Stomach (tissue), 8 donors: ENCODE measurements at regions not wholly inside any gene's neighbourhood (a gene's known extent, or its start where the extent isn't known, plus 50 kb on each side); places are given as distances from the start of the nearest gene placed in this dataset.
A peak's percentile ranks its signal among the peaks of the same experiment; 100 is the strongest.

Source experiments
- DNase-seq, 2 donors: peaks; one replicate each; pipeline versions ENCODE4 v3.0.0 to v3.0.0-alpha.2; 2013 to 2019
- H3K27ac ChIP-seq, 5 donors: fragments of 200-600 bp in 4 of 5; sonication (generic) in 4 of 5; one replicate each; pipeline ENCODE4 v1.5.1; 2013 to 2019; ENCODE audit warnings: mild to moderate bottlenecking in 1 of 5, moderate library complexity in 1 of 5
- H3K27me3 ChIP-seq, 3 donors: fragments of 200-600 bp; sonication (generic); one replicate each; pipeline ENCODE4 v1.5.1; 2017 to 2019; ENCODE audit warnings: mixed run types in 1 of 3
- H3K36me3 ChIP-seq, 4 donors: fragments of 200-600 bp; sonication (generic); 1 replicate in 3 of 4; 2 replicates in 1 of 4; pipeline ENCODE4 v1.5.1; 2016 to 2019
- H3K4me1 ChIP-seq, 4 donors: fragments of 200-600 bp; sonication (generic); one replicate each; pipeline ENCODE4 v1.5.1; 2016 to 2019
- H3K4me3 ChIP-seq, 4 donors: fragments of 200-600 bp; sonication (generic) in 3 of 4; one replicate each; pipeline ENCODE4 v1.5.1; 2016 to 2019; ENCODE audit warnings: mild to moderate bottlenecking in 1 of 4
- H3K9me3 ChIP-seq, 4 donors: fragments of 200-600 bp; sonication (generic); one replicate each; pipeline ENCODE4 v1.5.1; 2016 to 2019
- EP300 ChIP-seq: sonication (generic); formaldehyde crosslinking; IDR thresholded peaks from one replicate; pipeline ENCODE4 v1.6.1; 2017; ENCODE audit warnings: antibody characterized with exemption
- POLR2A ChIP-seq, 4 donors: fragments of 450-650 bp; IDR thresholded peaks; one replicate each; pipeline ENCODE4 v1.6.1; 2016; ENCODE audit warnings: antibody characterized with exemption in 4 of 4, control low read depth in 2 of 4, mild to moderate bottlenecking in 1 of 4, moderate library complexity in 1 of 4
- POLR2AphosphoS5 ChIP-seq, 3 donors: sonication (generic); formaldehyde crosslinking; IDR thresholded peaks; one replicate each; pipeline ENCODE4 v1.6.1; 2016; ENCODE audit warnings: antibody characterized with exemption in 3 of 3
- WGBS, 5 donors: extraction: QIAGEN DNeasy Blood & Tissue Kit in 3 of 5; methylation state at CpG; one replicate each; pipeline versions ENCODE4 v1.1.5 to v1.1.7; 2013 to 2018; 5-methylcytosine and 5-hydroxymethylcytosine counted together
- intact Hi-C: fragments of 100-400 bp; cut with DNase I; formaldehyde crosslinking; loops from one replicate; pipeline ENCODE4 v1.15.1; 2023; ENCODE audit warnings: low total_unique reads
- TF ChIP-seq, protein P1 (sequence below), 7 experiments: fragments of 450-650 bp in 4 of 7; fragments of 200-600 bp in 3 of 7; sonication (generic) in 3 of 7; IDR thresholded peaks; one replicate each; pipeline ENCODE4 v1.5.1; 2016 to 2019; ENCODE audit warnings: antibody characterized with exemption in 7 of 7, control low read depth in 2 of 7, mild to moderate bottlenecking in 1 of 7
- donor health status: healthy with polysubstance abuse.
- donor health status: Bipolar disorder and iron deficiency.
- donor health status: healthy.

GRCh38 chr6:84920021-84920420 is 155.6 kb upstream of the TBX18 start:
- no peaks in the 10 kb centered on the region for H3K4me1 ChIP-seq
- no peak overlapping the region for H3K4me3 ChIP-seq
- H3K9me3 ChIP-seq = no peaks in the 10 kb centered on the region
- no peak overlapping the region for H3K27ac ChIP-seq
- WGBS, 5 donors = 85 to 100% (median 96%) methylated on average over 1 of the region's 1 CpG
- intact Hi-C loops = no loop called here
- no peak for TF ChIP-seq EP300
- no peak for TF ChIP-seq POLR2A (IDR thresholded peaks at IDR 0.05)
- TF ChIP-seq POLR2AphosphoS5 (IDR thresholded peaks at IDR 0.05) = no peak
- TF ChIP-seq, protein P1, sequence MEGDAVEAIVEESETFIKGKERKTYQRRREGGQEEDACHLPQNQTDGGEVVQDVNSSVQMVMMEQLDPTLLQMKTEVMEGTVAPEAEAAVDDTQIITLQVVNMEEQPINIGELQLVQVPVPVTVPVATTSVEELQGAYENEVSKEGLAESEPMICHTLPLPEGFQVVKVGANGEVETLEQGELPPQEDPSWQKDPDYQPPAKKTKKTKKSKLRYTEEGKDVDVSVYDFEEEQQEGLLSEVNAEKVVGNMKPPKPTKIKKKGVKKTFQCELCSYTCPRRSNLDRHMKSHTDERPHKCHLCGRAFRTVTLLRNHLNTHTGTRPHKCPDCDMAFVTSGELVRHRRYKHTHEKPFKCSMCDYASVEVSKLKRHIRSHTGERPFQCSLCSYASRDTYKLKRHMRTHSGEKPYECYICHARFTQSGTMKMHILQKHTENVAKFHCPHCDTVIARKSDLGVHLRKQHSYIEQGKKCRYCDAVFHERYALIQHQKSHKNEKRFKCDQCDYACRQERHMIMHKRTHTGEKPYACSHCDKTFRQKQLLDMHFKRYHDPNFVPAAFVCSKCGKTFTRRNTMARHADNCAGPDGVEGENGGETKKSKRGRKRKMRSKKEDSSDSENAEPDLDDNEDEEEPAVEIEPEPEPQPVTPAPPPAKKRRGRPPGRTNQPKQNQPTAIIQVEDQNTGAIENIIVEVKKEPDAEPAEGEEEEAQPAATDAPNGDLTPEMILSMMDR (IDR thresholded peaks at IDR 0.05) = no peak
- no peaks in the 10 kb centered on the region for H3K27me3 ChIP-seq
- no peak for DNase-seq
- no peaks in the 10 kb centered on the region for H3K36me3 ChIP-seq

GRCh38 chr6:84916704-84917103 is 152.3 kb upstream of the TBX18 start:
- Histone ChIP-seq H3K9me3 (no peaks in the 10 kb centered on the region), H3K27me3 (no peaks in the 10 kb centered on the region), H3K36me3 (no peaks in the 10 kb centered on the region), H3K4me1 (no peaks in the 10 kb centered on the region), H3K27ac (no peak overlapping the region), H3K4me3 (no peak overlapping the region)
- WGBS, 5 donors = 68 to 78% (median 74%) methylated on average over 3 of the region's 3 CpGs
- TF ChIP-seq, protein P1 (IDR thresholded peaks at IDR 0.05) = no peak
- no peak for TF ChIP-seq EP300
- TF ChIP-seq POLR2A (IDR thresholded peaks at IDR 0.05) = no peak
- no peak for TF ChIP-seq POLR2AphosphoS5 (IDR thresholded peaks at IDR 0.05)
- no peak for DNase-seq
- intact Hi-C loops = no loop called here

DNA sequence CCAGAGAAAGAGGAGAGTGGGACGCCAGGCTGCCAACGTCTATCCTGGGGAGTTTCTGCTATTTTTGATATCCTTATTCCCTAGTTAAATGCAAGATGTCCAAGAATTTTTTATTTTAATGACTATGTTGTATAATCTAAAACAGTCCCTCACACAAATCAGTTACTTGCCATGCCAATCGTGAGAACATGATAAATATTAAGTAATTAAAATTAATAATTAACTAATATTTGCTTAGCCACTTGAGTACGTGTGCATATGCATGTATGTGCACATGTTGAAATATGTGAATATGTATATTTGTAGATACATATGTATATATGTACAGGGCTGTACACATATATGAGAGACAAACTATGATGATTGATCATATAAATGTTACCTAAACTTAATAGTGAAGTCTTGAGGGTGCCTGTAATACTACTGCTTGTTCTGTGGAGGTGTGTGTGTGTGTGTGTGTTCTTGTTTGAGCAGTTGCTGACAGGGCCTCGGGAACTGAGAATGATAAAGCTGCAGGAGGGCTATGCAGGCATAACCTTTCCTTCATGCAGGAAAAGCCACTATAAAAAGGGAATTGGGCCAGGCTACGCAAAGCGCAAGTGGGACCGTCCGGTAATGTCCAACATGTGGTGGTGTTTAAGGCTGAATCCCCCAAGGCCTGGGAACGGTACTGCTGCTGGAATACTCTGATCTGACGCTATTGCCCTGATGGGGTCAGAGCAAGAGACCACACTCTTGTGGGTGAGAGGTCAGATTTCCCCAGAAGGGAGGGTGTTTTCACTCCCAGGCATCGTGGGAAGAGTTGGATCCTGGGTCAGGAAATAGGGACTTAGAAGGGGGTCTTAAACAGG is 148.3 kb upstream of the TBX18 start:
- peak in 1 of 2 donors; percentile 55 for DNase-seq
- H3K27ac ChIP-seq = no peak overlapping the region
- TF ChIP-seq POLR2AphosphoS5 (IDR thresholded peaks at IDR 0.05) (no peak), EP300 (no peak), POLR2A (IDR thresholded peaks at IDR 0.05) (no peak)
- TF ChIP-seq, protein P1 (IDR thresholded peaks at IDR 0.05) = no peak
- no peaks in the 10 kb centered on the region for H3K9me3 ChIP-seq
- H3K4me1 ChIP-seq = no peaks in the 10 kb centered on the region
- no peaks in the 10 kb centered on the region for H3K36me3 ChIP-seq
- no peaks in the 10 kb centered on the region for H3K27me3 ChIP-seq
- H3K4me3 ChIP-seq = no peak overlapping the region
- 25 to 48% (median 35%) methylated on average over 12 of the region's 12 CpGs for WGBS, 5 donors
- intact Hi-C loops = no loop called here

- intact Hi-C loops = no loop called here
- no peaks in the 10 kb centered on the region for H3K27me3 ChIP-seq
- no peak for DNase-seq
- H3K27ac ChIP-seq = no peak overlapping the region
- no peaks in the 10 kb centered on the region for H3K36me3 ChIP-seq
- WGBS, 5 donors = 35 to 70% (median 53%) methylated on average over 2 of the region's 2 CpGs
- no peak for TF ChIP-seq POLR2A (IDR thresholded peaks at IDR 0.05)
- no peak for TF ChIP-seq POLR2AphosphoS5 (IDR thresholded peaks at IDR 0.05)
- TF ChIP-seq, protein P1 (IDR thresholded peaks at IDR 0.05) = no peak
- TF ChIP-seq EP300 = no peak
- no peaks in the 10 kb centered on the region for H3K9me3 ChIP-seq
- H3K4me3 ChIP-seq = no peak overlapping the region
- no peaks in the 10 kb centered on the region for H3K4me1 ChIP-seq
Measured at GRCh38 chr6:84910906-84911607, 146.7 kb upstream of the TBX18 start.
